ENCODE measurements at regions not wholly inside any gene's neighbourhood (a gene's known extent, or its start where the extent isn't known, plus 50 kb on each side); places are given as distances from the start of the nearest gene placed in this dataset.
"Not testable (repeated sequence)": the region's sequence is repeated elsewhere in the genome, so short reads cannot be mapped to it uniquely, and the experiment has no call there.

DNA sequence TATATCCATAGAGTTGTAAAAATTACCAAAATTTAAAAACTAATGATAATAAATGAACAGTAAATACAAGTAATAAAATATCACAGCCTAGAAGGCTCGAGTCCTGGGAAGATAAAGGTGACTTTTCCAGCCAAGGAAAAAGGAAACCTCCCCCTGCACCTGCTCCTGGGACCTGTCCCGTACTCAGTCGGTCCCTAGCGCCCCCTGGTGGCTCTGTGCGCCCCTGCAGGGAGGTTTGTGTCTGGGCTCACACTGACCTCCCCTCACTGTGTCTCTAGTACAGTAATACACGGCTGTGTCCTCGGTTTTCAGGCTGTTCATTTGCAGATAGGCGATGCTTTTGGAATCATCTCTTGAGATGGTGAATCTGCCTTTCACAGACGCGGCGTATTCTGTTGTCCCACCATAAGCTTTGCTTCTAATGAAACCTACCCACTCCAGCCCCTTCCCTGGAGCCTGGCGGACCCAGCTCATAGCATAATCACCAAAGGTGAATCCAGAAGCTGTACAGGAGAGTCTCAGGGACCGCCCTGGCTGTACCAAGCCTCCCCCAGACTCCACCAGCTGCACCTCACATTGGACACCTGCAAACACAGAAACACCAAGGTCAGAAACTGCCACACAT is 1030.4 kb downstream of the TMEM121 start:
- H4K20me1 ChIP-seq = no peaks in the 10 kb centered on the region
- H3K4me2 ChIP-seq = no peak overlapping the region
- 0 out of 20 replicates have a peak, but pooled peaks cover 0 to 1% (median 0%) of the 10 kb centered on the region in 10 experiments for H3K4me1 ChIP-seq
- H3K9ac ChIP-seq = no peak overlapping the region
- TF ChIP-seq Cebpa-rat (IDR thresholded peaks at IDR 0.05) = no peak
- no peaks in the 10 kb centered on the region for H3K27me3 ChIP-seq
- H3K4me3 ChIP-seq = no peak overlapping the region
- no peaks in the 10 kb centered on the region for H3K36me3 ChIP-seq
- H3K27ac ChIP-seq = no peak overlapping the region
- H3K9me3 ChIP-seq (replicated peaks in 1 of 11) = peaks cover 0 to 4% (median 0%) of the 10 kb centered on the region in 11 experiments; a peak in 1 of 22 replicates

DNA sequence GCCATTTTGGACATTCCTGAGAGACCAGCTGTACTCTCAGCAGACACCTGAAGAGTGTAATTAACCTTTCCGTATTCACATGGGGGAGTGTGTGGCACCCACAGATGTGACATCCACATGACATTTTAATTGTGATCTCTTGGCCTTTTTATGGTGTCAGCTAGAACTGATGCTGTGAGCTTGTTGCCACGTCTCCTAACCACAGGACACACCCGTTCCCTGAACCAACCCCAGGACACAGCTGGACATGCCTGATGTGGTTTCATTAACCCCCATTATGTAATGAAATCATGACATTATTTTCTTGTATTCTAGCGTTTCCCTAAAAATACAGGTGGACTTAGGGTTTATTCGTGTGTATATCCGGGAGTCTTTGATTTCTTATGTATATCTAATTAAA is 1036.1 kb downstream of the TMEM121 start:
- TF ChIP-seq Cebpa-rat (IDR thresholded peaks at IDR 0.05) = no peak
- H3K4me2 ChIP-seq = peak overlapping the region in 3 of 11 experiments; percentile 12 to 47 (median 12); a peak in 2 of 22 replicates
- H3K4me3 ChIP-seq = no peak overlapping the region
- H3K27ac ChIP-seq = no peak overlapping the region
- H4K20me1 ChIP-seq = no peaks in the 10 kb centered on the region
- no peaks in the 10 kb centered on the region for H3K9me3 ChIP-seq (replicated peaks in 1 of 11)
- no peak overlapping the region for H3K9ac ChIP-seq
- H3K27me3 ChIP-seq = no peaks in the 10 kb centered on the region
- H3K4me1 ChIP-seq = peaks cover 0 to 15% (median 0%) of the 10 kb centered on the region in 10 experiments; a peak in 8 of 20 replicates
- H3K36me3 ChIP-seq = no peaks in the 10 kb centered on the region

DNA sequence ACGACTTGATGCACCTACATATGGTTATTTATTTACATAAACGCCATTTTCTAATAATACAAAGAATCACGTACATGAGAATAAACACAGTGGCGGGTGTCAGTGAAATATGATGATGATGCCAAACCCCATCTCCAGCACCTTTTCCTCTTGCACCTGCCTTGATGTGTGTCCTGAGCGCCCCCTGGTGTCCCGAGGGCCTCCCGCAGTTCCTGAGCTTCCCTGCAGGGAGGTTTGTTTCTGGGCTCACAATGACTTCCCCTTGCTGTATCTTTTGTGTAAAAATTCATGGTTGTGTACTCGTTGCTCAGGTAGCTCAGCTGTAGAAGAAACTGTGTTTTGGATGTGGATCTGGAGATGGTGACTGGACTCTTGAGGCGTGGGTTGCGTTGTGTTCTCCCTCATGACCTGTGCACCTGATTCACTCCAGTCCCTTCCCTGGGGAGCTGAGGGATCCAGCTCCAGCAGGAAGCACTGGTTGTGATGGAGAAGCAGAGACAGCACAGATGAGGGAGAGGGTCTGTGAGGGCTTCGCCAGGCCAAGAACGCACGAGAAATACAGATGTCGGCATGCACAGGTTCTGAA is 1037.8 kb downstream of the TMEM121 start:
- peak overlapping the region in 3 of 11 experiments; percentile 15 to 21 (median 18); a peak in 2 of 22 replicates for H3K4me2 ChIP-seq
- no peaks in the 10 kb centered on the region for H3K9me3 ChIP-seq (replicated peaks in 1 of 11)
- no peak overlapping the region for H3K4me3 ChIP-seq
- peaks cover 0 to 15% (median 0%) of the 10 kb centered on the region in 10 experiments; a peak in 8 of 20 replicates for H3K4me1 ChIP-seq
- no peak overlapping the region for H3K27ac ChIP-seq
- H4K20me1 ChIP-seq = no peaks in the 10 kb centered on the region
- H3K27me3 ChIP-seq = no peaks in the 10 kb centered on the region
- no peaks in the 10 kb centered on the region for H3K36me3 ChIP-seq
- no peak overlapping the region for H3K9ac ChIP-seq
- no peak for TF ChIP-seq Cebpa-rat (IDR thresholded peaks at IDR 0.05)

DNA sequence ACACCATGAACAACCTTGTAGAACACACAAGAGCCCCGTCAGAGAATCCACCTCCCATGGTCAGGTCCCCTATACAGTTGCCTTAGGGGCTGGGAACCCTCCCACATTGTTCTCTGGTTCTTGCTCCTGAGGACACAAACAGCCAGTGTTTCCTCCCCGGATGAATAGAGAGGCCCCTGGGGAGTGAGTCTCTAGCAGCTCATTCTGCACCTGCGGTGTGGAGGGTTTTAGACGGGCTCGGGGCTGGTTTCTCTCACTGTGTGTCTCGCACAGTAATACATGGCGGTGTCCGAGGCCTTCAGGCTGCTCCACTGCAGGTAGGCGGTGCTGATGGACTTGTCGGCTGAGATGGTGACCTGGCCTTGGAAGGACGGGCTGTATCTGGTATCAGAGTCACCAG is 1052.1 kb downstream of the TMEM121 start:
- Histone ChIP-seq H3K9ac (no peak overlapping the region), H3K9me3 (replicated peaks in 1 of 11) (no peaks in the 10 kb centered on the region; a peak in 1 of 22 replicates), H3K27me3 (no peaks in the 10 kb centered on the region), H3K4me2 (peak overlapping the region in 8 of 11 experiments; percentile 9 to 68 (median 54); a peak in 16 of 22 replicates), H4K20me1 (no peaks in the 10 kb centered on the region), H3K4me3 (no peak overlapping the region), H3K36me3 (no peaks in the 10 kb centered on the region), H3K4me1 (peaks cover 0 to 61% (median 27%) of the 10 kb centered on the region in 10 experiments; a peak in 14 of 20 replicates), H3K27ac (0 out of 22 replicates have a peak overlapping the region, but pooled peaks of 1 of the 11 experiments have one; percentile 23)
- no peak for TF ChIP-seq Cebpa-rat (IDR thresholded peaks at IDR 0.05)

DNA sequence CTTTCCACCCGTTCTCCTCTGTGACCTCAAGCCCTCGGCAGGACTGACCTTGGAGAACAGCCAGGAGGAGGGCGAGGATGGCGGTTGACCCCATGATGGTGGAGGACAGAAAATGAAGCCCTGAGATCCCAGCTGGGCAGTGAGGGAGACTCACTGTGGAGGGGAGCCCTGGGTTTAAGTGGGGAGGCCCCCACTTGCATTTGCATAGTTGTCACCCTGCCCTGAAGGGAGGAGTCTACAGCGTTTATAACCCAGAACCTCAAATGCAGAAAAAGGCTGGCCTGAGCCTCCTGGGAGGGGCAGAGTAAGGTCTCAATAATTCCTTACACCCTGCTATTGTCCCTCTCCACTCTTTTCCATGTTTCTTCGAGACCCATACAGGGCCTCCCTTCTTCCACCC is 1052.7 kb downstream of the TMEM121 start:
- Histone ChIP-seq H3K9me3 (replicated peaks in 1 of 11) (no peaks in the 10 kb centered on the region; a peak in 1 of 22 replicates), H3K36me3 (no peaks in the 10 kb centered on the region), H3K4me3 (no peak overlapping the region), H3K4me2 (peak overlapping the region in 8 of 11 experiments; percentile 9 to 68 (median 54); a peak in 15 of 22 replicates), H3K27ac (peak overlapping the region in 1 of 11 experiments; percentile 23; a peak in 1 of 22 replicates), H3K4me1 (peaks cover 0 to 65% (median 28%) of the 10 kb centered on the region in 10 experiments; a peak in 14 of 20 replicates), H3K9ac (no peak overlapping the region), H3K27me3 (no peaks in the 10 kb centered on the region), H4K20me1 (no peaks in the 10 kb centered on the region)
- TF ChIP-seq Cebpa-rat (IDR thresholded peaks at IDR 0.05) = no peak

DNA sequence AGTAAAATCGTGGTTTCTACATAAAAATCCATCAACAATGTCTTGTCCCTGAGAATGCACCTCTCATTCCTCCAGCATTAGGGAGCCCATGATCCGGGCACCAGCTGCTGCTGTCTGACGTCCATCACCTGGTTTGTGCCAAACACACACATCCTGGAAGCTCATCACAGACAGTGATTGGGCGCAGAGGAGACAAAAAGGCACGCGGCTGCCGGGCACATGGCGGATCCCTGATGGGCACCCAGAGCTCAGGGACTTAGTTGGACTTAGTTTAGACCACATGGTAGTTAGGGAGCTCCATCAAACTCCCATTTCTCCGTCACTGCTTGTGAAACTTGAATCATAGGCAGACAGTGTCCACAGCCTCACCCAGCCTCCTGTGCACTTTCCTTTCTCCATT is 1059.3 kb downstream of the TMEM121 start:
- Histone ChIP-seq H3K9ac (no peak overlapping the region), H3K4me3 (no peak overlapping the region), H3K4me1 (peaks cover 0 to 94% (median 48%) of the 10 kb centered on the region in 10 experiments; a peak in 15 of 20 replicates), H3K9me3 (replicated peaks in 1 of 11) (no peaks in the 10 kb centered on the region), H3K4me2 (peak overlapping the region in 6 of 11 experiments; percentile 30 to 68 (median 64); a peak in 7 of 22 replicates), H3K27me3 (no peaks in the 10 kb centered on the region), H4K20me1 (no peaks in the 10 kb centered on the region), H3K36me3 (no peaks in the 10 kb centered on the region), H3K27ac (no peak overlapping the region)
- no peak for TF ChIP-seq Cebpa-rat (IDR thresholded peaks at IDR 0.05)

DNA sequence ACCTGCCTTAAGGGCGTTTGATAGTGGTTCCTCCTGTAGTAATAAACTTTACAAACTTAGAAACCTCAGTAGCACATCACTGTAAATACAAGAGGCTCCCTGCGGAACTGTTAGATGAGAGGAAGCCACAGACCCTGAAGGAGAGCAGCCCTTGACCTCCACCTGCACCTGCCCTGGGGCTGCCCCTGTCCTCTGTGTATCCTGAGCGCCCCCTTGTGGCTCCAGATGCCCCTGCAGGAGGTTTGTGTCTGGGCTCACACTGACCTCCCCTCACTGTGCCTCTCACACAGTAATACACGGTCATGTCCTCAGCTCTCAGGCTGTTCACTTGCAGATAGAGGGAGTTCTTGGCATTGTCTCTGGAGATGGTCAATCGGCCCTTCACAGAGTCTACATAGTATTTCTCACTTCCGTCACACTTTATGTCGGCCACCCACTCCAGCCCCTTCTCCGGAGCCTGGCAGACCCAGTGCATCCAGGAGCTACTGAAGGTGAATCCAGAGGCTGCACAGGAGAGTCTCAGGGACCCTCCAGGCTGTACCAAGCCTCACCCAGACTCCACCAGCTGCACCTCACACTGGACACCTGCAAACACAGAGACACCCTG is 1059.8 kb downstream of the TMEM121 start:
- Histone ChIP-seq H3K4me2 (peak overlapping the region in 8 of 11 experiments; percentile 28 to 68 (median 57); a peak in 14 of 22 replicates), H3K4me3 (no peak overlapping the region), H3K36me3 (no peaks in the 10 kb centered on the region), H3K4me1 (peaks cover 0 to 94% (median 53%) of the 10 kb centered on the region in 10 experiments; a peak in 15 of 20 replicates), H4K20me1 (no peaks in the 10 kb centered on the region), H3K27ac (0 out of 22 replicates have a peak overlapping the region, but pooled peaks of 1 of the 11 experiments have one; percentile 23), H3K9ac (0 out of 22 replicates have a peak overlapping the region, but pooled peaks of 1 of the 11 experiments have one; percentile 33), H3K27me3 (no peaks in the 10 kb centered on the region), H3K9me3 (replicated peaks in 1 of 11) (no peaks in the 10 kb centered on the region)
- TF ChIP-seq Cebpa-rat (IDR thresholded peaks at IDR 0.05) = no peak

DNA sequence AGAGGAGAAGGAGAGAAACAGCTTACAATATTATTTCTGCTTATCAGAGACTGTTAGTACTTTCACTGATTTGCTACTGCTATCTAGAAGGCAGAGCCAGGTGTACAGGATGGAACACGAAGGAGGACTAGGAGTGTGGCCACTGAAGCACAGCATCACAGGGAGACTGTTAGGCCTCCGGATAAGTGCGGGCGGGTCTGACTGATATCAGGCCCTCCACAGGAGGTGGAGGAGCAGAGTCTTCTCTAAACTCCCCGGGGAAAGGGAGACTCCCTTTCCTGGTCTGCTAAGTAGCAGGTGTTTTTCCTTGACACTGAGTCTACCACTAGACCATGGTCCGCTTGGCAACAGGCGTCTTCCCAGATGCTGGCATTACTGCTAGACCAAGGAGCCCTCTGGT is 1065.2 kb downstream of the TMEM121 start:
- Histone ChIP-seq H3K4me1 (peaks cover 0 to 72% (median 51%) of the 10 kb centered on the region in 10 experiments; a peak in 15 of 20 replicates), H3K9ac (peak overlapping the region in 5 of 11 experiments; percentile 51 to 78 (median 55); a peak in 8 of 22 replicates), H3K4me3 (peak overlapping the region in 2 of 10 experiments; percentile 39 to 40; a peak in 4 of 20 replicates), H3K4me2 (peak overlapping the region in 9 of 11 experiments; percentile 26 to 76 (median 70); a peak in 17 of 22 replicates), H3K27ac (peak overlapping the region in 7 of 11 experiments; percentile 35 to 83 (median 78); a peak in 14 of 22 replicates)
- H3K36me3 ChIP-seq; H3K9me3 ChIP-seq (replicated peaks in 1 of 11); H4K20me1 ChIP-seq; H3K27me3 ChIP-seq: not testable (repeated sequence)

DNA sequence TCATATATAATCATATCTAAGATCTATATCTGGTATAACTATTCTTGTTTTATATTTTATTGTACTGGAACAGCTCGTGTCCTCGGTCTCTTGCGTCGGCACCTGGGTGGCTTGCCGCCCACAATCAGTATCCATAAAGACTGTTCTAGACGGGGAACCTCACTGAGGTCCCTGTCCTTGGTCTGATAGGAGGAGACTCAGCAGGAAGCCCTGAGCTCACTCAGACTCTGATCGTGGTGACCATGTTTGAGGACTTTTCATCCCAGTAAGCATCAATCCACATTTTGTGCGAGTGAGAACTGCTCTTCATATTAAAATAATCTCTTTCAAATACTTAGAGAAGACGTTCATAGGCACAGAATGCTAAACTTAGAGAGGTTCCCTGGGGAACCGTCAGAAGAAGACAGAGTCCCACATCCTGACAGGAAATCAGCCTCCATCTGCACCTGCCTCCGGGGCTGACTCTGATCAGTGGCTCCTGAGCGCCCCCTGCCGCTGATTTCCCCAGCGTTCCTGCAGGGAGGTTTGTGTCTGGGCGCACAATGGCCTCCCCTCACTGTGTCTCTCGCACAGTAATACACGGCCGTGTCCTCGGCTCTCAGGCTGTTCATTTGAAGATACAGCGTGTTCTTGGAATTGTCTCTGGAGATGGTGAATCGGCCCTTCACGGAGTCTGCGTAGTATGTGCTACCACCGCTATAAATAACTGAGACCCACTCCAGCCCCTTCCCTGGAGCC is 1065.9 kb downstream of the TMEM121 start:
- peak overlapping the region; percentile 41 to 76 (median 70); a peak in 19 of 22 replicates for H3K4me2 ChIP-seq
- peak overlapping the region in 3 of 10 experiments; percentile 28 to 46 (median 45); a peak in 6 of 20 replicates for H3K4me3 ChIP-seq
- H3K9me3 ChIP-seq (replicated peaks in 1 of 11); H3K36me3 ChIP-seq; H3K27me3 ChIP-seq; H4K20me1 ChIP-seq: not testable (repeated sequence)
- H3K9ac ChIP-seq = peak overlapping the region in 5 of 11 experiments; percentile 51 to 78 (median 72); a peak in 11 of 22 replicates
- peak overlapping the region in 7 of 11 experiments; percentile 52 to 83 (median 78); a peak in 13 of 22 replicates for H3K27ac ChIP-seq
- H3K4me1 ChIP-seq = peaks cover 0 to 72% (median 50%) of the 10 kb centered on the region in 10 experiments; a peak in 15 of 20 replicates

Data from BLaER1 treated with 17β-estradiol and CSF1 and Interleukin-3, amounts not matched to agents 10 nM and 100 nM (cell line).